ENCODE measurements at regions not wholly inside any gene's neighbourhood (a gene's known extent, or its start where the extent isn't known, plus 50 kb on each side); places are given as distances from the start of the nearest gene placed in this dataset.

DNA sequence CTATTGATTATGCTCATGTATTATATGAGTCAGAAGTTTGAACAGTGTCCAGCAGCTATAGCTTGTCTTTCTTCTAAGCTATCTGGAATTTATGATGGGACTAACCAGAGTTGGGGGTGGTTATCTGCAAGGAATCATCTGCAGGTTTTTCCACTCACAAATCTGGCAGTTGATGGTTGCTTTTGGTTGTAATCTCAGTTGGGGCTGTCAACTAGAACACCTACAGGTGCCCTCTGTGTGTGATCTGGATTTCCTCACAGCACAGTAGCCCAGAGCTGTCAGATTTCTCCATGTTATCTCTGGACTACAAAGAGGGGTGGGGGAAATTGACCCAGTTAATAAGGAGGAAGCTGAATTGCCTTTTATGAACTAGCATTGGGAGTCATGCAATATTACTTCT lies 51.4 kb upstream of the MAP9 start:
- Mint-ChIP-seq H3K27ac (no peak overlapping the region), H3K27me3 (peaks cover 7 to 14% of the 10 kb centered on the region in 2 donors), H3K36me3 (no peaks in the 10 kb centered on the region), H3K4me1 (ENCODE audit: low read depth in 2 of 2) (no peaks in the 10 kb centered on the region), H3K9me3 (peaks cover 4% of the 10 kb centered on the region), H3K4me3 (no peak overlapping the region)
- no peak for ATAC-seq
- DNase-seq (ENCODE audit: low spot score), result no peak

DNA sequence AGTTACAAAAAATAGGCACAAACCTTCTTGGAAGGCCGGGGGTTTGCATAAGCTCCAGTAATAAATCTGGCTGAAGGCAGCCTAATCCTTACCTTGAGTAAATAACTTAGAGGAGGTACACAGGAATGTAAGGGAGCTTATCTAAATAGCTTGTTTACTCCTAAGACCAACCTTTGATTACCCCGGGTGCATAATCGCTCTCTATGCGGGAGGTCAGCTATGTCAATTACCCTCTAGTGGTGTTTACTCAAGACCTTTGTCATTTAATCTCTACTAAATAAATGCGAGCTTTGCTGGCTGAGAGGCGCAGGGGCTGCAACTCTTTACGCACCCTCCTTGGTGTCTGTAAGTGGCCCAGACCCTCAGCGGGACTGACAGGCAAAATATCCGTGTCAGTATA lies 50.2 kb upstream of the MAP9 start:
- H3K36me3 Mint-ChIP-seq, result no peaks in the 10 kb centered on the region
- H3K4me3 Mint-ChIP-seq, result no peak overlapping the region
- no peak overlapping the region for H3K27ac Mint-ChIP-seq
- no peak for DNase-seq (ENCODE audit: low spot score)
- peaks cover 8 to 13% of the 10 kb centered on the region in 2 donors for H3K27me3 Mint-ChIP-seq
- ATAC-seq, result no peak
- peaks cover 4% of the 10 kb centered on the region for H3K9me3 Mint-ChIP-seq
- no peaks in the 10 kb centered on the region for H3K4me1 Mint-ChIP-seq (ENCODE audit: low read depth in 2 of 2)
